ENCODE measurements at regions not wholly inside any gene's neighbourhood (a gene's known extent, or its start where the extent isn't known, plus 50 kb on each side); places are given as distances from the start of the nearest gene placed in this dataset.

DNA sequence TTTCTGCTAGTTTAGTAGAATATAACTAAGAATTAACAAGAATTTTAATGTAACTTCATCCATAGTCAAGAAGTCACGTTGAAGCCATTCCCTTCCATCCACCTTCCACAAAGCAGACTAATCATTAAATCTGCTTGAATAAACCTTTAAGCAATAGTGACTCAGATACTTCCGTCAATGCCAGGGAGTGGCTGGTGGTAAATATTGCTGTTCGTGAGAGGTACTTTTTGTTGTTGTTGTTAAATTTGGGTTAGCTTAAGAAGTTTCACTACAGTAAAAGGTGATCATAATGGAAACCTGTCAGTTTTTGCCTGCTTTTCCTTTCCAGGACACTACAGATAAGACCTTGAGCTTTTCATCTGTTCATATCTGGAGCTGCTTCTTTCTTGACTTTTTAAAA is 316.3 kb downstream of the TMA16 start:
- TF ChIP-seq, protein P1, sequence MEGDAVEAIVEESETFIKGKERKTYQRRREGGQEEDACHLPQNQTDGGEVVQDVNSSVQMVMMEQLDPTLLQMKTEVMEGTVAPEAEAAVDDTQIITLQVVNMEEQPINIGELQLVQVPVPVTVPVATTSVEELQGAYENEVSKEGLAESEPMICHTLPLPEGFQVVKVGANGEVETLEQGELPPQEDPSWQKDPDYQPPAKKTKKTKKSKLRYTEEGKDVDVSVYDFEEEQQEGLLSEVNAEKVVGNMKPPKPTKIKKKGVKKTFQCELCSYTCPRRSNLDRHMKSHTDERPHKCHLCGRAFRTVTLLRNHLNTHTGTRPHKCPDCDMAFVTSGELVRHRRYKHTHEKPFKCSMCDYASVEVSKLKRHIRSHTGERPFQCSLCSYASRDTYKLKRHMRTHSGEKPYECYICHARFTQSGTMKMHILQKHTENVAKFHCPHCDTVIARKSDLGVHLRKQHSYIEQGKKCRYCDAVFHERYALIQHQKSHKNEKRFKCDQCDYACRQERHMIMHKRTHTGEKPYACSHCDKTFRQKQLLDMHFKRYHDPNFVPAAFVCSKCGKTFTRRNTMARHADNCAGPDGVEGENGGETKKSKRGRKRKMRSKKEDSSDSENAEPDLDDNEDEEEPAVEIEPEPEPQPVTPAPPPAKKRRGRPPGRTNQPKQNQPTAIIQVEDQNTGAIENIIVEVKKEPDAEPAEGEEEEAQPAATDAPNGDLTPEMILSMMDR (IDR thresholded peaks at IDR 0.05), result no peak
- TF ChIP-seq EP300 (IDR thresholded peaks at IDR 0.05), result no peak
- TF ChIP-seq POLR2AphosphoS5 (IDR thresholded peaks at IDR 0.05), result no peak
- no peak for TF ChIP-seq POLR2A (IDR thresholded peaks at IDR 0.05)

Measured in stomach (tissue), 4 donors.